ENCODE measurements at regions not wholly inside any gene's neighbourhood (a gene's known extent, or its start where the extent isn't known, plus 50 kb on each side); places are given as distances from the start of the nearest gene placed in this dataset.
"Not testable (repeated sequence)": the region's sequence is repeated elsewhere in the genome, so short reads cannot be mapped to it uniquely, and the experiment has no call there.

GRCh38 chr6:18527836-18528743 lies 140.9 kb downstream of the RNF144B start:
- intact Hi-C loops (cut with micrococcal nuclease): no loop called here

- intact Hi-C loops (cut with micrococcal nuclease): no loop called here
Observed at GRCh38 chr6:18530201-18530600, 143.1 kb downstream of the RNF144B start.

DNA sequence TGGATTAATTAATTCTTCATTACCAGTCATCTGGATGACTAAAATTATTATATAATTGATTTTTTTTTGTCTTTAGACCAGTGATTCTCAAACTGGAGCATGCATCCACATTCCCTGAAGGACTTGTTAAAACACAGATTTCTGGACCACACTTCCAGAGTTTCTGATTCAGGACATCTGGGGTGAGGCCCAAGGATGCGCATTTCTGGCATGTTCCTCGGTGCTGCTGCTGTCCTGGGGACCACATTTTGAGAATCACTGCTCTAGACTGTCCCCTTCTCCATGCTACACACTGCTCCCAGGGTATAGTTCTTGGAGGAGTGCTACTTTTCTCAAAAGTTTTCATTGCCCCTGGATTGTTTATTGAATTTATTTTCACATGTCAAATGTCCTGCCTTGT lies 145.0 kb downstream of the RNF144B start:
- intact Hi-C loops (cut with micrococcal nuclease): no loop called here

DNA sequence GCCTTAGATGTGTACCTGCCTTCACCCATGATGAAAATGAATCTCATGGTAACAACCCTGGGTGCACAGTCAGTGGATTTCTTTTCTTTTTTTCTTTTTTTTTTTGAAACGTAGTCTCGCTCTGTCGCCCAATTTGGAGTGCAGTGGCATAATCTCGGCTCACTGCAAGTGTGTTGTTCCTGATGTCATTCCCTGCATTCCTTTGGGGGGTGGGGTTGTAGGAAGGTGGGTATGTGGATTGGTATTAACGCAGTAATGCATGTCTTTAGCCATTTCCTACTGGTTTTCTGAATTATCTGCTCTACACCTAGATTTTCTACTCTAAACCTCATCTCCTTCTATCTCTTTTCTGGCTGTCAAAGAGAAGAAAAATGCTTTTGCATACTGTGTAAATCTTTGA lies 146.6 kb downstream of the RNF144B start:
- intact Hi-C loops (cut with micrococcal nuclease): no loop called here

DNA sequence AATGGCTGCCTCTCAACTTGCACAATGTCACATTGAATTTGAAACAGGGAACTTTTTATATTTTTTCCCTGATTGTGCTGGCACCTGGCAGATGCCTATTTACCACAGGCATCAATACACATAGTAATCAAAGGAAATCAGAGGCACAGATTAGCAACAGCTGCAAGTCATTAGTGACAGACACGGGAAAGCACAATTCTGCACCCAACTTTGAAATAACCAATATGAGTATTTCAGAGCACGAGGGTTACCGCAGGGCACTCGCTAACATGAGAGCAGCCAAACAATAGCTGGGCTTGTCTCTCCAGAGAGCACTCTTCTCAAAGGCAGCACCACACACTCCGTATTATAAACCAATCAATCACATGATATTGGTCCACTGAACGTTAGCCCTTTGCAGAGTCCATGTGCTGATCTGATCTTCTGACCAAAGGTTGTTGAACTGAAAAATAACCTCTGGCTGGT lies 149.5 kb downstream of the RNF144B start:
- intact Hi-C loops (cut with micrococcal nuclease): no loop called here

GRCh38 chr6:18538315-18538714 lies 151.2 kb downstream of the RNF144B start:
- intact Hi-C loops (cut with micrococcal nuclease): no loop called here

GRCh38 chr6:18543051-18543450 lies 155.9 kb downstream of the RNF144B start:
- intact Hi-C loops (cut with micrococcal nuclease): no loop called here

- intact Hi-C loops (cut with micrococcal nuclease): not testable (repeated sequence)
Observed at GRCh38 chr6:18545142-18545541, 158.0 kb downstream of the RNF144B start.

DNA sequence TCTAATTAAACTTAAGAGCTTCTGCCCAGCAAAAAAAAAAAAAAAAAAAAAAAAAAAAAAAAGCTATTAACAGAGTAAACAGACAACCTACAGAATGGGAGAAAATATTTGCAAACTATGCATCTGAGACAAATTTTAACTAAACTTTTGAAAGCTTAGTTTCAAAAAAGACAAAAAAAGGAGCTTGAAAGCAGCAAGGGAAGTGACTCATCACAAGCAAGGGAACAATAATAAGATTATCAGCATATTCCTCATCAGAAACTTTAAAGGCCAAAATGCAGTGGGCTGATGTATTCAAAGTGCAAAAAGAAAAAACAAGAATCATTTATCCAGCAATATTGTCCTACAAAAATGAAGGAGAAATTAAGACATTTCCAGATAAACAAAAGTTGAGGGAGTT lies 158.6 kb downstream of the RNF144B start:
- intact Hi-C loops (cut with micrococcal nuclease): no loop called here

- intact Hi-C loops (cut with micrococcal nuclease): no loop called here
Observed at GRCh38 chr6:18550119-18550518, 163.0 kb downstream of the RNF144B start.

DNA sequence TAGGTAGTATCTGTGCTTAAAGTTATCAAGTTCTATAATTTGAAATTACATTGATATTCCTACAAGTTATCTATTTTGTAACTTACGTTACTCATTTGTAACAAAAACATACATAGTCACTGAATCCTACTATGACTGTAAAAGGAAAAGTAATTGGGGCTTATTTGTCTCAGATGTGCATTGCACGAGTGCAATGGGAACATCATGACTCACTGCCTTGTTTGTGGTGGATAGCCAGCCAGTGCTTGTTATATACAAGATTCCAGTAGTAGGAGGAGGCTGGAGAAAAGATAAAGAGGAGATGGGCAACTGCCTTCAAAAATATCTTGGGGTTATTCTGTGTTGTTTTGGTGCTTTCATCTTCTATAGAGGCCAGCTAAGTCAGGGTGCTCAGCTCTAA lies 164.1 kb downstream of the RNF144B start:
- intact Hi-C loops (cut with micrococcal nuclease): no loop called here

- intact Hi-C loops (cut with micrococcal nuclease): no loop called here
Observed at GRCh38 chr6:18555750-18556149, 168.6 kb downstream of the RNF144B start.

- intact Hi-C loops (cut with micrococcal nuclease): no loop called here
Observed at GRCh38 chr6:18561037-18561750, 174.0 kb downstream of the RNF144B start.

- intact Hi-C loops (cut with micrococcal nuclease): no loop called here
Observed at GRCh38 chr6:18562726-18563125, 175.6 kb downstream of the RNF144B start.

DNA sequence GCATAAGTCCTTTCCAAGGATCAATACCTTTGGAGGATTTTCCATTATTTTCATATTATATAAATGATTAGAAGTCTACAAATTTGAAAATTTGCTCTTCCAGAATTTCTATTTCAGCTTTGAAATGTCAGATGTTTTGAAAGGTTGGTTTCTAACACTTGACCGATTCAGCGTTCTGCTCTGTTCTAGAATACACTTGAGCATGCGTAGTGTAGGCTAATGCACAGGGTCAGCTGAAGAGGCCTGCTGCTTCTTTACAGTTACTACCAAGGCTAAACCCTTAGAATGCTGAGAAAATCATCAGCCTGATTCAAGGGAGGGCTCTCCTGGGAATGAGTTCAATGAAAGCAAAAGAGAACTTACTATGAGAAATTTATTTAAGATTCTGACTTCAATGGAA lies 177.6 kb downstream of the RNF144B start:
- intact Hi-C loops (cut with micrococcal nuclease): no loop called here

DNA sequence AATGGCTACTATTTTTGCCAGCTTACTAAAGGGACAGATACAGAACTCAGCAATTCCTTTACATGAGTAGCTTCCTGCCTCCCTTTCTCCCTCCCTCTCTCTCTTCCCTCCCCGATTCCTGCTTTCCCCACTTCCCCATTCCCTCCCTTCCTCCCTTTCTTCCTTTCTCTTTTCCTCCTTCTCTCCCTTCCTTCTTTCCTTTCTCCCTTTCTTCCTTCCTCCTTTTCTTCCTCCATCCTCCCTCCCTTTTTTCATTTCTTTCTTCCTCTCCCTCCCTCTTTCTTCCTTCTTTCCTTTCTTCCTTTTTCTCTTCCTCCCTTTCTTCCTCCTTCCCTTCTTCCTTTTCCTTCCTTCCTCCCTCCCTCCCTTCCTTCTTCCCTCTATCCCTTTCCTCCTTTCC lies 178.1 kb downstream of the RNF144B start:
- intact Hi-C loops (cut with micrococcal nuclease): no loop called here

DNA sequence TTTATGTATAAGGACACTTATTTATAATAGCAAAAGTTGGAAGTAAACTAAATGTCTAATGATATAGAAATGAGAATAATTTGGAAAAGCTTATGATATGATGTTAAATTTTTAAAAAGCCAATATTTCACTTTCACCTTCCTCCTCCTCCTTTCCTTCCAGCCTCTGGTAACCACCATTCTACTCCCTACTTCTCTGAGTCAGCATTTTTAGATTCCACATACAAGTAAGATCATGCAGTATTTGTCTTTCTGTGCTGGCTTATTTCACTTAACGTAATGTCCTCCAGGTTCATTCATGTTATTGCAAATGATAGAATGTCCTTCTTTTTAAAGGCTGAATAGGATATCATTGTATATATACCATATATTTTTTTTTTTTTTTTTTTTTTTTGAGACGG lies 180.2 kb downstream of the RNF144B start:
- intact Hi-C loops (cut with micrococcal nuclease): no loop called here

DNA sequence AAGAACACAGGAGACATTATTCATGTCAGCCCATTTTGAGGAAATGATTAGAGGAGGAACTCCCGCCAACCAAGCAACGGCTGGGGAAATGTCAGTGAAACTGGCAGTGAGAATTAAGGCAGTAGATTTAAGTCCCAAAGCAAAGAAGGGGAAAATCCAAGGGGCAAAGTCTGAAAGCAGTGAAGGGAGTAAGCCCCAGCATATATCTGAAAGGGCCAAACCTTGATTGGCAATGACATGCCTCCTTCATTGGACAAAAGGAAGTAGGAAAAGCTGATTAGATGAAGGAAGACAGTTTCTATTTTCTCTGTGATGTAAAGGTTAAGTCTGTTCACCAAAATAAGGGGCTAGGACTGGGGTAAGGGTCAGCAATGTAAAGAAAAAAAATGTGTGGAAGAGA lies 190.3 kb downstream of the RNF144B start:
- intact Hi-C loops (cut with micrococcal nuclease): no loop called here

DNA sequence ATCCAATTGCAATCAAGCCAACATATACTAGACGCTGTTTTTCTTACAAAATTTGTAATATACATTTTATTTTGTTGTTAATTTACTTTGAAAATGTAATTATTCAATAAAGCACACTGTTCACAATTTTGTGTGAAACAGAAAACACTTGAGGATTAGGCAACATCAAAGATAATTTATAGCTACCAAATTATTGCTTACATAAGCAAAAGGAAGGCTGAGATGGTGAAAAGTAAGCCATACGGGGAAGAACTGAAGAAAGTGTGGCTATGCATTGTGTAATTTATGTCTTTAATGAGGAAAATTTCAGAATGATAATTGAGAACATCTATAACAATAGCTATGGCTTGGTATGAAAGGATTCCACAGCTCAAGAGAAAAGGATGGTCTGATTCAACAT lies 192.0 kb downstream of the RNF144B start:
- intact Hi-C loops (cut with micrococcal nuclease): no loop called here

DNA sequence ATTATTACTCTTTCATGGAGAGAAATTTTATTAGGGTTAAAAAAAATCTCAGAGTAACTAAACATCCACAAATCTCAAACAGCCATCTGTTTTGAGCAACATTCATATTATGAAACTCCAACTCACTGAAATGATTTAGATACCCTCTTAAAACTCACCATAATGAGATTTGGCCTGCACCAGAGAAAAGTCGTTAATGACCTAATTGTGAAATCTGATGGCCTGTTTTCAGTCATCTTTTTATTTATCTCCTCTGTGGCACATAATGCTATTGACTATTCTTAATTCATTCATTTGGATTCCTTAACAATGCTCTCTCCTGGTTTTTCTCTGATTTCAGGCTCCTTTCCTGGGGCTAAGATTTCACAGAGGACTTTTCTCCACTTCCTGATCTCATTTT lies 192.7 kb downstream of the RNF144B start:
- intact Hi-C loops (cut with micrococcal nuclease): no loop called here

DNA sequence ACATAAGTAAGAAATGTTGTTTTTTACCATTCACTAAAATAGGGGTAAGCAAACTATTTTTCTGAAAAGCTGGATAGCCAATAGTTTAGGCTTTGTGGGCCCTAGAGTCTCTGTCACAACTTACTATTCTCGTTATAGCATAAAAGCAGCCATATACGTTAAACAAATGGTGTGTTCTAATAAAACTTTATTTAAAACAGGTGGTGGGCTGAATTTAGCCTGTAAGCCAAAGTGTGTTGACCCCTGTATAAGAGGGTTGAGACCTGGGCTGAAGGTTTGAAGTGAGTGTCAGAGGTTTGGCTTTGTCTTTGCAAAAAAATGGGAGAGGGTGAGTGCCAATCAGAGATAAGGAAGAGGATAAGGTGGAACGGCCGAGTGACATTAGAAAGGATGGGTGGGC lies 197.2 kb downstream of the RNF144B start:
- intact Hi-C loops (cut with micrococcal nuclease): no loop called here

- intact Hi-C loops (cut with micrococcal nuclease): no loop called here
Observed at GRCh38 chr6:18585032-18585573, 198.0 kb downstream of the RNF144B start.

Measured in T-helper 1 cell treated with Interleukin-12 subunit alpha and Interleukin-12 subunit beta and Interleukin-4 antibody, amounts not matched to agents 30 ng/mL and 1 ng/mL, for 36 hours (primary cell).